ENCODE measurements at regions not wholly inside any gene's neighbourhood (a gene's known extent, or its start where the extent isn't known, plus 50 kb on each side); places are given as distances from the start of the nearest gene placed in this dataset.

- no peak for TF ChIP-seq POLR2A (IDR thresholded peaks at IDR 0.05)
- TF ChIP-seq, protein P1, sequence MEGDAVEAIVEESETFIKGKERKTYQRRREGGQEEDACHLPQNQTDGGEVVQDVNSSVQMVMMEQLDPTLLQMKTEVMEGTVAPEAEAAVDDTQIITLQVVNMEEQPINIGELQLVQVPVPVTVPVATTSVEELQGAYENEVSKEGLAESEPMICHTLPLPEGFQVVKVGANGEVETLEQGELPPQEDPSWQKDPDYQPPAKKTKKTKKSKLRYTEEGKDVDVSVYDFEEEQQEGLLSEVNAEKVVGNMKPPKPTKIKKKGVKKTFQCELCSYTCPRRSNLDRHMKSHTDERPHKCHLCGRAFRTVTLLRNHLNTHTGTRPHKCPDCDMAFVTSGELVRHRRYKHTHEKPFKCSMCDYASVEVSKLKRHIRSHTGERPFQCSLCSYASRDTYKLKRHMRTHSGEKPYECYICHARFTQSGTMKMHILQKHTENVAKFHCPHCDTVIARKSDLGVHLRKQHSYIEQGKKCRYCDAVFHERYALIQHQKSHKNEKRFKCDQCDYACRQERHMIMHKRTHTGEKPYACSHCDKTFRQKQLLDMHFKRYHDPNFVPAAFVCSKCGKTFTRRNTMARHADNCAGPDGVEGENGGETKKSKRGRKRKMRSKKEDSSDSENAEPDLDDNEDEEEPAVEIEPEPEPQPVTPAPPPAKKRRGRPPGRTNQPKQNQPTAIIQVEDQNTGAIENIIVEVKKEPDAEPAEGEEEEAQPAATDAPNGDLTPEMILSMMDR (IDR thresholded peaks at IDR 0.05), result no peak
Observed at GRCh38 chr2:7880126-7880525, 801.7 kb upstream of the ID2 start.

All from heart left ventricle (tissue), 13 donors.